ENCODE measurements at regions not wholly inside any gene's neighbourhood (a gene's known extent, or its start where the extent isn't known, plus 50 kb on each side); places are given as distances from the start of the nearest gene placed in this dataset.

DNA sequence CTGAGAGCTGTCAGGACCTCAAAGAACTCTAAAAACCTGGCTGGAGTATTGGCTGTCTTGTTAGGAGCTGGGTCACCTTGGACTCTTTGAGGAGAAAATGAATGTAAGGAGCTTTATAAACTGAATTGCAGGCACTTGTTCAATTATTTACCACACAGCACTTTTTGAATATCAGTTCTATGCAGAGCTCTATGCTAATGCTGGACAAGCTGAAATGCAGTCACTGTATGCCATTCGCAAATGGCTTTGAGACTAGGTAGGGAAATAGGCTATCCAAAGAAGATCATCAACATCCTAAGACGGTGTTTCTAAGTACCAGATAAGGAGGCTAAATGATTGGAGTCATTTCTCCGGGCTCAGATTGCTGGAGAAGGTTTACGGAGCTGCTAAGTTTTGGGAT lies 333.5 kb downstream of the SIPA1L2 start:
- Mint-ChIP-seq H3K27me3 (peaks cover 10% of the 10 kb centered on the region), H3K4me1 (no peaks in the 10 kb centered on the region), H3K36me3 (no peaks in the 10 kb centered on the region), H3K4me3 (no peak overlapping the region), H3K9me3 (no peaks in the 10 kb centered on the region), H3K27ac (no peak overlapping the region)
- no peak for ATAC-seq

- no peak overlapping the region for H3K27ac Mint-ChIP-seq
- ATAC-seq, result no peak
- peaks cover under 1% of the 10 kb centered on the region for H3K27me3 Mint-ChIP-seq
- no peak overlapping the region for H3K4me3 Mint-ChIP-seq
- no peaks in the 10 kb centered on the region for H3K36me3 Mint-ChIP-seq
- no peaks in the 10 kb centered on the region for H3K4me1 Mint-ChIP-seq
- peaks cover 2% of the 10 kb centered on the region for H3K9me3 Mint-ChIP-seq
Measured at GRCh38 chr1:232293361-232293760, 336.6 kb downstream of the SIPA1L2 start.

- no peak for ATAC-seq
- Mint-ChIP-seq H3K4me3 (no peak overlapping the region), H3K27me3 (no peaks in the 10 kb centered on the region)
Measured at GRCh38 chr1:232292818-232293217, 337.1 kb downstream of the SIPA1L2 start.

GRCh38 chr1:232292239-232292638 lies 337.7 kb downstream of the SIPA1L2 start:
- H3K4me3 Mint-ChIP-seq, result no peak overlapping the region
- no peaks in the 10 kb centered on the region for H3K36me3 Mint-ChIP-seq
- H3K27ac Mint-ChIP-seq, result no peak overlapping the region
- ATAC-seq, result no peak
- H3K9me3 Mint-ChIP-seq, result peaks cover 2% of the 10 kb centered on the region
- no peaks in the 10 kb centered on the region for H3K4me1 Mint-ChIP-seq
- no peaks in the 10 kb centered on the region for H3K27me3 Mint-ChIP-seq

More at GRCh38 chr1:232292818-232293217, 337.1 kb downstream of the SIPA1L2 start:
- H3K36me3 Mint-ChIP-seq, result no peaks in the 10 kb centered on the region
- no peaks in the 10 kb centered on the region for H3K4me1 Mint-ChIP-seq
- H3K27ac Mint-ChIP-seq, result no peak overlapping the region
- peaks cover 2% of the 10 kb centered on the region for H3K9me3 Mint-ChIP-seq

GRCh38 chr1:232291681-232292080 lies 338.3 kb downstream of the SIPA1L2 start:
- peaks cover 2% of the 10 kb centered on the region for H3K9me3 Mint-ChIP-seq
- no peak for ATAC-seq
- H3K4me3 Mint-ChIP-seq, result no peak overlapping the region
- H3K4me1 Mint-ChIP-seq, result no peaks in the 10 kb centered on the region
- no peaks in the 10 kb centered on the region for H3K36me3 Mint-ChIP-seq
- H3K27me3 Mint-ChIP-seq, result no peaks in the 10 kb centered on the region
- H3K27ac Mint-ChIP-seq, result no peak overlapping the region

- Mint-ChIP-seq H3K27me3 (no peaks in the 10 kb centered on the region), H3K27ac (no peak overlapping the region), H3K36me3 (no peaks in the 10 kb centered on the region), H3K9me3 (peaks cover 2% of the 10 kb centered on the region), H3K4me1 (no peaks in the 10 kb centered on the region), H3K4me3 (no peak overlapping the region)
- no peak for ATAC-seq
Measured at GRCh38 chr1:232291261-232291660, 338.7 kb downstream of the SIPA1L2 start.

DNA sequence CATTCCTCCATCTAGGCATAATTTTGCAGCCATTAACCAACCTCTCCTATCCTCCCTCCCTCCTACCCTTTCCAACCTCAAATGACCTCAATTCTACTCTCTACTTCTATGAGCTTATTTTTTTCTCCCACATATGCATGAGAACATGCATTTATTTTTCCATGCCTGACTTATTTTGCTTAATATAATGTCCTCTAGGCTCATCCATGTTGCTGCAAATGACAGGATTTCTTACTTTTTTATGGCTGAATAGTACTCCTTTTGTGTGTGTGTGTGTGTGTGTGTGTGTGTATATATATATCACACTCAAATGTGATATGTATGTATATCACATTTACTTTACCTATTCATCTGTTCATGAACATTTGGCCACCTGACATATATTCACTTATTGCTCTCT lies 339.4 kb downstream of the SIPA1L2 start:
- Mint-ChIP-seq H3K4me1 (no peaks in the 10 kb centered on the region), H3K27me3 (no peaks in the 10 kb centered on the region), H3K4me3 (no peak overlapping the region), H3K9me3 (peaks cover 2% of the 10 kb centered on the region), H3K36me3 (no peaks in the 10 kb centered on the region), H3K27ac (no peak overlapping the region)
- ATAC-seq, result no peak

- Mint-ChIP-seq H3K27me3 (no peaks in the 10 kb centered on the region), H3K4me1 (no peaks in the 10 kb centered on the region), H3K9me3 (peaks cover 2% of the 10 kb centered on the region), H3K4me3 (no peak overlapping the region), H3K36me3 (no peaks in the 10 kb centered on the region), H3K27ac (no peak overlapping the region)
- no peak for ATAC-seq
Measured at GRCh38 chr1:232287676-232288569, 342.0 kb downstream of the SIPA1L2 start.

DNA sequence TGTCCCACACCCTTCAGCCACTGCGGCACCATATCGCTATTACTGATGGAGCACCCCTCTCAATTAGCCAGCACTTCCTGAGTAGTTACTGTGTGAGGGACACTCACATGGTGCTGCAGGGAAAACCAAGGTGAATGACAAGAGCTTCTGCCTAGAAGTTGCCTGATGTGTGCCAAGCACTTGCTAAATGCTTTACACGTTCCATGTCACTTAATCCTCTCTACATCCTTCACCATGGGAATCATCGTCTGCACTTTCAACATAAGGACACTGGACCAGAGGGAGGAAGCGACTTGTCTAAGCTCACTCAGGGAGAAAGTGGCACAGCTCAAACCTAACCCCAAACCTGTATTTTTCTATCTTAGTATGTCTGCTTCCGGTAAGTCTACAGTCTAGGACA lies 344.8 kb downstream of the SIPA1L2 start:
- no peak overlapping the region for H3K27ac Mint-ChIP-seq
- no peaks in the 10 kb centered on the region for H3K4me1 Mint-ChIP-seq
- H3K27me3 Mint-ChIP-seq, result no peaks in the 10 kb centered on the region
- no peak for ATAC-seq
- H3K9me3 Mint-ChIP-seq, result no peaks in the 10 kb centered on the region
- no peak overlapping the region for H3K4me3 Mint-ChIP-seq
- H3K36me3 Mint-ChIP-seq, result no peaks in the 10 kb centered on the region

DNA sequence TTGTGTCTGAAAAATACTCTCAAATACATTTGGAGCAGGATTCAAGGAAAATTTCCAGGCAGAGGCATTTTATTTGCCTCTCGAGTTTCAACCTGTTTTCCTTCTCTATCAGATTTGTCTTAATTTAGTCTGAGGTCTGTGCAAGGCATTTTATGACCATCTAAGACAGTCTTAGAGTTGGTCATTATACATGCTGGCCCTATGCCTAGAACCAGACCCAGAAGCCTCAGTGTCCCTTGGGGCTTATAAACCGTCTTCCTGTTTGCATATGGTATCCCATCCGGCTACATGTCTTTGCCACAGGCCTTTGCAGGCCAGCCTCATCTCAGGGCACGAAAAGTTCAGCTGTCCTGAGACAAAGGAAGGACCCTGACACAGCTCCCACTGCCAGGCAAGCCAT lies 346.1 kb downstream of the SIPA1L2 start:
- H3K9me3 Mint-ChIP-seq, result no peaks in the 10 kb centered on the region
- ATAC-seq, result peak; percentile 13
- no peak overlapping the region for H3K4me3 Mint-ChIP-seq
- H3K27me3 Mint-ChIP-seq, result no peaks in the 10 kb centered on the region
- H3K4me1 Mint-ChIP-seq, result no peaks in the 10 kb centered on the region
- no peaks in the 10 kb centered on the region for H3K36me3 Mint-ChIP-seq
- H3K27ac Mint-ChIP-seq, result no peak overlapping the region

DNA sequence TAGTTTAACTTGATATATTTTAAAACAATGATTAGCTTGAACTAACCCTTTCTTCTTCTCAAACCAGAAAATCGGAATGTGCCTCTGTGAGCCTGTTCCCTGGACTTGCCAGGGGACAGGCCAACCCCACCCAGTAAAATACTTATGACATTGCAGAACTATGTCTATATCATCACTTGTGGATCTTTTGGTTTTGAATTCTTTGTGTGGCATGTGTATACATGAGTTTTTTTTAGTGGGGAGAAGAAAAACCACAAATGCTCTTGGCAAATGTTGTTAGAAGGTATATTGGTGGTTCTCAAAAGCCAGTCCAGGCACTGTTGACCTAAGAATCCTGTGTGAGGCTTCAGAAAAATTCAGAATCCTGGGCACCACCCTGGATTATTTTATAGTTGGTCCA lies 347.4 kb downstream of the SIPA1L2 start:
- Mint-ChIP-seq H3K36me3 (no peaks in the 10 kb centered on the region), H3K27me3 (no peaks in the 10 kb centered on the region), H3K27ac (no peak overlapping the region), H3K4me1 (no peaks in the 10 kb centered on the region), H3K9me3 (no peaks in the 10 kb centered on the region), H3K4me3 (no peak overlapping the region)
- no peak for ATAC-seq

- Mint-ChIP-seq H3K4me1 (no peaks in the 10 kb centered on the region), H3K27ac (no peak overlapping the region), H3K4me3 (no peak overlapping the region), H3K9me3 (no peaks in the 10 kb centered on the region), H3K36me3 (no peaks in the 10 kb centered on the region), H3K27me3 (peaks cover 12% of the 10 kb centered on the region)
- no peak for ATAC-seq
Measured at GRCh38 chr1:232280910-232281309, 349.0 kb downstream of the SIPA1L2 start.

DNA sequence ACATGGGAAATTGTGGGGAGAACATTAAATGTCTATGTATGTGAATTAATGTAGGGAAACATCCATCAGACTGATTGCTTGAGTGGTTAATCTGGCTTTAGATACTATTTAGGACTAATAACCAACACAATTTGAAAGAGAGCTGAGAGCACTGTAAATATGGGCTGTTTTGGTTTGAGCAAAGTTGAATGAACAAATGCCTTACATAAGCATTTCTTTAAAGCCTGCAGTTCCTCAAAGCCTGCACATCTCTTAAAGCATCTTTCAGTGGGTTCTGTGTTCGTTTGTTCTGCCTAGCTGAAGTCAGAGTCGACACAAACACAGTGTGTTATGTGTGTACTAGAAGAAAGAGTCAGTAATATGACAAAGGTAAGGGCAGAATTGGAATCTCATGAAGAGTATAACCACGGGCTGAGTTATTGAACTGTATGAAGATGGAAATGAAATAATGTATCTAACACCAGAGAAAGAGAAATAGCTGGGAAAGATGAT lies 350.0 kb downstream of the SIPA1L2 start:
- Mint-ChIP-seq H3K27ac (no peak overlapping the region), H3K36me3 (no peaks in the 10 kb centered on the region), H3K27me3 (peaks cover 12% of the 10 kb centered on the region), H3K9me3 (no peaks in the 10 kb centered on the region), H3K4me1 (no peaks in the 10 kb centered on the region), H3K4me3 (no peak overlapping the region)
- ATAC-seq, result no peak

DNA sequence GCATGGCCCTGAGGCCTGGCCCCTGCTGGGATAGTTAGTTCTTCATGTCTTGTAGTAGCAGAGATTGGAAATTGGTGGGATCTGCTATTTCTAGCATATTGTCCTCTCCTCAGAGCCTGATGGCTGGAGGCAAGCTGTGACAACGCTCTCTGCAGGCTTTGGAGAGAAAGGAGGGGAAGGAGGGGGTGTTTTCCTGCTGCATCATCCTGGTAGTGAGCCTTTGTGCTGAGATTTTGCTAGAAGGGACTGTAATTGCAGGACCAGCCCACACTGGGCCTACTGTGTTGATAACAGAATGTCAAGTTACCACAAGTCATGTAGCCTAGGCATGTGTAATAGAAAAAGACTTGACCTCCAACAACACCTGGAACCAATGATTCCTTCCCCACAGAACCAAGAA lies 351.0 kb downstream of the SIPA1L2 start:
- Mint-ChIP-seq H3K4me1 (no peaks in the 10 kb centered on the region), H3K36me3 (no peaks in the 10 kb centered on the region), H3K27ac (no peak overlapping the region), H3K9me3 (no peaks in the 10 kb centered on the region), H3K4me3 (no peak overlapping the region), H3K27me3 (peaks cover 12% of the 10 kb centered on the region)
- ATAC-seq, result no peak

DNA sequence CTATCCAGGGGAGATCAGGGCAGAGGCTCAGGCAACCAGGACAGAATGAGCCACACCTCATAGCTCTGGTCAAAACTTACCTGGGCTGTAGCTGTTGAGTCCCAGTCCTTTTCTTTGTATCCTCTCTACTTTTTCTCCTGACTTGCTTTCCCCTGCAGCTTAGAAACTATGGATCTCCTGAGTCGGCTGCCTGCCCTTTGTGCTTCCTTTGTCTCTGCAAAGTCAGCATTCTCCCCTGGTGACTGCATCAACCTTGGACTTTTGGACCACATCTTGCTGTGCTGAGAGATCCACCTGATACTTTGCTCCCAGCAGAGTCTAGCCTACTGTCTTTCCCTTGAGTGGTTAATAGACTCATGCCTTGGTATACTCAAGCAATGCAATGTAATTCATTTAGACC lies 353.3 kb downstream of the SIPA1L2 start:
- no peak overlapping the region for H3K4me3 Mint-ChIP-seq
- H3K27ac Mint-ChIP-seq, result no peak overlapping the region

DNA sequence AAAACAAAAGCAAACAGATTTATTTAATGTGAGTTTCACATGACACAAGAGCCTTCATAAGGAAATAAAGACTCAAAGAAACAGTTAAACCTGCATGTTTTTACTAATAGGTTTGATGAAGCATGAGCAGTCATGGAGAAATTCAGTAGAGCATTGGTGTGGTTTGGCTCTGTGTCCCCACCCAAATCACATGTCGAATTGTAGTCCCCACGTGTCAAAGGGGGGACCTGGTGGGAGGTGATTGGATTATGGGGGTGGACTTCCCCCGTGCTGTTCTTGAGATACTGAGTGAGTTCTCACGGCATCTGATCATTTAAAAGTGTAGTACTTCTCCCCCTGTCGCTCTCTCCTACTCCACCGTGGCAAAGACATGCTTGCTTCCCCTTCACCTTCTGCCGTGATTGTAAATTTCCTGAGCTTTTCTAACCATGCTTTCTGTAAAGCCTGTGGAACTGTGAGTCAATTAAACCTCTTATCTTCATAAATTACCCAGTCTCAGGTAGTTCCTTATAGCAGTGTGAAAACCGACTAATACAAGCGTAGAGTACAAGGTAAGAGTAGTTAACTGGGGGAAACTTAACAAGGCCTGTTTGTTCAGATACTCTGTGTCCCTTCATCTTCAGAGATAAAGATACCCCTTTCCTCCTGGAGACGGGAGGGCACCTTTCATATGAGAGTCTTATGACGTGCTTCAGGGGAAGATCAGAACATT lies 354.8 kb downstream of the SIPA1L2 start:
- Mint-ChIP-seq H3K9me3 (no peaks in the 10 kb centered on the region), H3K27me3 (peaks cover 27% of the 10 kb centered on the region), H3K4me1 (no peaks in the 10 kb centered on the region), H3K4me3 (no peak overlapping the region), H3K27ac (no peak overlapping the region), H3K36me3 (no peaks in the 10 kb centered on the region)
- no peak for ATAC-seq

More for the DNA sequence above, 353.3 kb downstream of the SIPA1L2 start:
- Mint-ChIP-seq H3K9me3 (no peaks in the 10 kb centered on the region), H3K36me3 (no peaks in the 10 kb centered on the region), H3K4me1 (no peaks in the 10 kb centered on the region), H3K27me3 (peaks cover 21% of the 10 kb centered on the region)
- ATAC-seq, result no peak

Data from stimulated activated memory B cell treated with anti-CD40 and anti-IgM and Interleukin-4, amounts not matched to agents 10 μg/mL and 1 μg/mL and 100 μg/mL, for 72 hours (primary cell).